ENCODE measurements at regions not wholly inside any gene's neighbourhood (a gene's known extent, or its start where the extent isn't known, plus 50 kb on each side); places are given as distances from the start of the nearest gene placed in this dataset.

- TF ChIP-seq HDGF (IDR thresholded peaks at IDR 0.05; ENCODE audit: borderline replicate concordance) (no peak), FOXK2 (IDR thresholded peaks at IDR 0.05) (no peak), SP1 (IDR thresholded peaks at IDR 0.05) (no peak), LEF1 (IDR thresholded peaks at IDR 0.05; ENCODE audit: borderline replicate concordance) (no peak), TARDBP (IDR thresholded peaks at IDR 0.05) (no peak), FOXM1 (IDR thresholded peaks at IDR 0.05; ENCODE audit: borderline replicate concordance) (no peak), ZNF384 (IDR thresholded peaks at IDR 0.05) (no peak), PKNOX1 (IDR thresholded peaks at IDR 0.05) (no peak), BHLHE40 (IDR thresholded peaks at IDR 0.05; ENCODE audit: borderline replicate concordance) (no peak), CTBP1 (IDR thresholded peaks at IDR 0.05; ENCODE audit: borderline replicate concordance) (no peak), L3MBTL2 (conservative IDR thresholded peaks at IDR 0.05) (no peak), SUZ12 (IDR thresholded peaks at IDR 0.05) (no peak)
Observed at GRCh38 chr9:87152256-87152655, 204.9 kb upstream of the GAS1 start.
